T-helper 2 cell (primary cell): ENCODE measurements at regions not wholly inside any gene's neighbourhood (a gene's known extent, or its start where the extent isn't known, plus 50 kb on each side); places are given as distances from the start of the nearest gene placed in this dataset.
"Not testable (repeated sequence)": the region's sequence is repeated elsewhere in the genome, so short reads cannot be mapped to it uniquely, and the experiment has no call there.

Experiments used
- DNase-seq, 5 experiments: peaks; one replicate each; pipeline versions ENCODE4 v3.0.0 to v3.0.0-alpha.2; 2012 to 2022

GRCh38 chr18:39611381-39612100, 2045.9 kb upstream of the CELF4 start:
- no peak for DNase-seq

- DNase-seq, result no peak
These were observed 2041.4 kb upstream of the CELF4 start for GRCh38 chr18:39607034-39607433.

- DNase-seq, result no peak
These were observed 2039.2 kb upstream of the CELF4 start for GRCh38 chr18:39604836-39605235.

- DNase-seq, result no peak
These were observed 2036.5 kb upstream of the CELF4 start for GRCh38 chr18:39602131-39602530.

DNA sequence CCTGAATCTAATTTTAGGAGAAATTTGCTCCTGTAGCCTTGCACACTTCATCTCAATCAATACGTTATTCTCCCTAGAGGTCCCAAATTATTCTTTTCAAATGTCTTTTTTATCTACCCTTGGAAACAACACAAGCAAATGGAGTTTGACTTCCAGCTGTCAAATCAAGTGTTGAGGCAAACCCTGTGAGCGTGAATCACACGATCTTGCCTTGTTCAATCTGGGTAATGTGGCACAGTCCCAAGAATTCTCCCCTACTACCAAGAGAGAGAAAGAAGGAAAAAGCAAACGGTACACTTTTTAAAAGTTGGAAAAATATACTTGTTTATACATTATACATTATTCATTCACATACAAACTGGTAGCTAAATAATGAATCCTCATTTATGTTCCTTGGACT, 2035.3 kb upstream of the CELF4 start:
- no peak for DNase-seq

DNA sequence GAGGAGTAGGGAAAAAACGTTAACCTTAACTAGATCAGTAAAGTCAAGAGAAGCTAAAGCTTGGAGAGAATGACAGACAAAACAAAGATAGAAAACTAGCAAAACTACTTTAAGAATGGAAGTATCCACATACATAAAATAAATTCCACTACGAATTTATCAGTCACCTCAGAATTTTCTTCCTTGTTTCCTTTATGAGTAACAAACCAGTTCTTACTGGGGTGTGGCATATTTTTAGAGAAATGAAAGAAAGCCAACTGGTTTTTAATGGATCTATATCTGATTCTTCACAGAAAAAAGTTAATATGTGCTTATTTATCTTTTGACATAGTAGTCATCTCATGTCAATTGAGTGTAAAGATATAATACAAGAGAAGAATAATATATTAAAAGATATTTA, 2033.7 kb upstream of the CELF4 start:
- DNase-seq, result no peak

DNA sequence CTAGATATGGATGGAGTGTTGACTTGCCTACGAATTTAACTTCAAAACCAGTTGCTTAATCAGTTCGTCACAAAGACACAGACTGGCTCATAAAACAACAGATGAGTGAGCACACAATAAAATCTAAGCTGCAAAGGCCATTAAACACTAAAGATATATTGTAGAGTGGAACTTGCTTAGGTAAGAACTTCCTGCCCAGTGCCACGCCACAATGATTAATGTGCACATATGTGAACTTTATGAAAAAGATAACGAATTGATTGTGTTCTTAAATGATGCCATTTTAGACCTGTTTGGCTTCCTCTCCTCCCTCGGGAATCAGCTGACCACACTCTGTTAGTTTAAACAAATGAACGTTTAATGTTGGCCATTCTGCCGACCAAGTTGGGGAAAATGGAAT, 2031.3 kb upstream of the CELF4 start:
- DNase-seq, result no peak

- DNase-seq, result no peak
These were observed 2030.6 kb upstream of the CELF4 start for GRCh38 chr18:39596221-39596620.

- no peak for DNase-seq
These were observed 2028.6 kb upstream of the CELF4 start for GRCh38 chr18:39594206-39594605.

GRCh38 chr18:39591649-39592048, 2026.1 kb upstream of the CELF4 start:
- DNase-seq, result no peak

DNA sequence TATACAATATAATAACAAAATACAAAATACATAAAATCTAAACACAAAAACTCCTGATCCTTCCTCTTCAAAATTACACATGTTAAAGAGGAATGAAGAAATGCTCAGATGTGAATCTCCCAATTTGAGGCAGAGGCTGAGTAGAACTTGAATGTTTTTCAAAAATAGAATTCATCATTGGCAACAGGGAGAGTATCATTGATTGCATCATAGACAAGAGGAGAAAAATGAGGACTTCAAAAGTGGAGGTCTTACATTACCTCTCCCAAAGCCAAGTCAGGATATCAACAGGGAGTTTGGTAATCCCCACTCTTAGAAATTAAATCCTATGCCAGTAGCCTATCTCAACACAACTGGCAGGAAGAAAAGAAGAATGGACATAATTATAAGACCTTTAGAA, 2023.9 kb upstream of the CELF4 start:
- DNase-seq, result no peak

GRCh38 chr18:39587586-39587985, 2022.0 kb upstream of the CELF4 start:
- no peak for DNase-seq

- DNase-seq, result no peak
These were observed 2021.1 kb upstream of the CELF4 start for GRCh38 chr18:39586741-39587140.

DNA sequence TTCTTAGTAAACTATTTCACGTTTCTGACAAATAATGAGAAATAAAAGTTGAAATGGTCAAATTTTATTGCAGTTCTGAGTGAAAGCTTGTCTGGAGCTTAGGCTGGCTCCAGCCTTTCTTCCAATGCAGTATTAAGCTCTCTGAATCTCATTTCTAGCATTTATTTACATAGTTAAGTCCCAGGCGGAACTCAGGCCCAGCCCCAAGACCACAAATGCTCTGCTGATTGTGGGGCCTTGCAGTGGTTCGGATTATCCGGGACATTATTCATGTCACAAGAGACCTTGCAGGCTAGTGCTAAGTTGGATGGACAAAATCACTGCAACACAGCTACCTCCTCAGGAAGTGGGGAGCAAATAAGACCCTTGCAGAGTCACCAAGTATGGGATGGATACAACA, 2009.3 kb upstream of the CELF4 start:
- no peak for DNase-seq

DNA sequence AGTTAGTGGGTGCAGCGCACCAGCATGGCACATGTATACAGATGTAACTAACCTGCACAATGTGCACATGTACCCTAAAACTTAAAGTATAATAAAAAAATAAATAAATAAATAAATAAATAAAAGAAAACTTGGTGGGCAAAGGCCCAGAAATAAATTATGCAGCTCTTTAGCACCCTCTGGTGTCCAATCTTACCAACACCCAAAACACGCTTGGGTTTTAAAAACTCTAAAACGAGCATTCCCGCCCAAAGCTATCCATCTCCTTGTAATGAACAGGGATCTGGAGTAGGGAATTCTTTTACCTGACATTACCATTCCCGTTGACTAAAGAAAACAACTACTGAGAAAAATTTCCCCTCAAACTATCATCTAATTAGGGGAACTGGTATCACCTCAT, 2005.9 kb upstream of the CELF4 start:
- DNase-seq, result no peak

DNA sequence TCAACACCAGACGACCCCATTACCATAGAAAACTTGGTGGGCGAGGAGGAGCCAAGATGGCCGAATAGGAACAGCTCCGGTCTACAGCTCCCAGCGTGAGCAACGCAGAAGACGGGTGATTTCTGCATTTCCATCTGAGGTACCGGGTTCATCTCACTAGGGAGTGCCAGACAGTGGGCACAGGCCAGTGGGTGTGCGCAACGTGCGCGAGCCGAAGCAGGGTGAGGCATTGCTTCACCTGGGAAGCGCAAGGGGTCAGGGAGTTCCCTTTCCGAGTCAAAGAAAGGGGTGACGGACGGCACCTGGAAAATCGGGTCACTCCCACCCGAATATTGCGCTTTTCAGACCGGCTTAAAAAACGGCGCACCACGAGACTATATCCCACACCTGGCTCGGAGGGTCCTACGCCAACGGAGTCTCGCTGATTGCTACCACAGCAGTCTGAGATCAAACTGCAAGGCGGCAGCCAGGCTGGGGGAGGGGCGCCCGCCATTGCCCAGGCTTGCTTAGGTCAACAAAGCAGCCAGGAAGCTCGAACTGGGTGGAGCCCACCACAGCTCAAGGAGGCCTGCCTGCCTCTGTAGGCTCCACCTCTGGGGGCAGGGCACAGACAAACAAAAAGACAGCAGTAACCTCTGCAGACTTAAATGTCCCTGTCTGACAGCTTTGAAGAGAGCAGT, 2000.1 kb upstream of the CELF4 start:
- not testable (repeated sequence) for DNase-seq

DNA sequence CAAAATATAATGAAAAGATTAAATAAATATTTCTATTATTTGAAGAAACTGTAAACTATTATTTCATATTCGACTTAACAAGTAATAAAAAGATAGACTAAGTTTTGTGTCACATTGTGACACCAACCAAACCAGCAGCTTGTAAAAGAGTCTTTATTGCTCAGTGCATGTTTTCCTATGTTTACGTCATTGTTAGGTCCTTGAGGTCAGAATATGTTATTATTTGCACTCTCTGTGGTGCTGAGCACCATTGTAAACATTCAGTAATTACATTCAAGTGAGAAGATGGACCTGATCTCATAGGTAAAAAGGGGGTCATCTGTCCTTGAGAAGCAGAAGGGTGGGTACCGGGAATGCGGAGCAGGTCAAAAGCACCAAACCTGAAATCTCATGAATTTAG, 1999.1 kb upstream of the CELF4 start:
- no peak for DNase-seq

GRCh38 chr18:39561126-39561525, 1995.5 kb upstream of the CELF4 start:
- DNase-seq, result no peak

DNA sequence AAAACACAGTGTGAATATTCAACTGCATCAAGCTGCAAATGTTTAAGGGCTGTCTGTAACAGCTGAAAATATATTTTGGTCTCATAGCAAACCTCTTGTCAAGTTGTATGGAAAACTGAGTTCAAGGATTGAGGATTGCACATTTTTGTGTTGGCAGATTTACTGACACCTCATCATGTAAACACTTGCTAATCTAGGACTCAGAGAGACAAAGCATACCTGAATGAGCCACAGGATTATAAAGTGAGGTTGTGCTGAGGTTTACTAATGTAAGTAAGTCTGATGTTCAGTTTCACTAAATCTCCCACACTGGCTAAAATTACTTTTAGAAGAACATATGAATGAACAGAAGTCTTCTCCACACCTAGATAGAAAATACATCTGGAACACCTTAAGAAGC, 1993.1 kb upstream of the CELF4 start:
- DNase-seq, result no peak

DNA sequence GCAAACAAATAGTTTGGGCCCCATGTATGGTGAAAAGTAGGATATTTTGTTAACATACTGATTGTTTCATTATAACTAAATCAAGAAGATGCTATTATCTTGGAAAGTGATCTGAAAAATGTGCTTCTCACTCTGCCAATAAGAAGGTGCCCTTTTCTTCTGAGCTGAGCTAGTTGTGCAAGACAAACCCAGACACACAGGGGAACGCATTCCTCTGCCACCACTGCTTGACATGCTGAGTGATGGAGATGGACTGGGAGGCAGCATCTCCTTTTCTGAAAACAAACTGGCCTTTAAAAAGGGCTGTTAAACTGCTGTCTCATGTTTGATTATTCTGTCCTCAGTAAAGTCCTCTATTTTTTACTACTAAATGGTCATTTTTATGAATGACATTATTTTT, 1989.9 kb upstream of the CELF4 start:
- no peak for DNase-seq

GRCh38 chr18:39550701-39551100, 1985.1 kb upstream of the CELF4 start:
- no peak for DNase-seq

DNA sequence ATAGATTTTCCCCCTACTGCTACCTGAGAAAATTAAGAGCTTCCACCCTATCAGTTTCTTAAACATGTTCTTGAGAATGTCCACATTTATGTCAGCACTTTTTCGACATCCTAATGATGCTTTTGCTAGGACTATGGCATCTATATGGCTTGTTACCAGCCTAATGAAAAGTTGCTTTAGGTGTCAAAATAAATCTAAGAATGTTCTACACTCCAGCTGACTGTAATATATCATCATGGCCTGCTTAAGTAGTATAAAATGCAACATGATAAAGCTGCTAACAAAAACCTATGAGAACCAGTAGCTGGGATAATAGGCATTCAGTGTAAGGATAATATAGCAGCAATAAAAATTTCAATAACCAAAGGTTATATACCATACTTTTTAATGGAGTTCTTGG, 1983.5 kb upstream of the CELF4 start:
- no peak for DNase-seq

DNA sequence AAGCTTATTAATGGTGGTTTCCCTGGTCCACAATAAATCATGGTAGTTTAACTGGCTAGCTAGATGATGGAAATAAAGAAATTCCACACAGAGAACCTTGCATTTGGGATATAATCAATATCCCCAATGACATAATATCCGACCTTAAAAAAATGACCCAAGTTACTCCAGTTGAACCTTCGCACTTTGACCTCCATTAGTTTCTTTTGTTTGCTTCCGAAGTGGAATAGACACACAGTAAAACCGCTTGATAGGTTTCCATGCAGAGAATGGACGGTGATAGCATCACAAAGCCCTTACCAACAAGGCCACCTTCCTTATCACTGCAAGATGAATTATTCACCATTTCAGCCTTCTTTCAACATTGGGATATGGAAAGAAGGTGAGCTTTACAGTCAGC, 1966.1 kb upstream of the CELF4 start:
- no peak for DNase-seq

DNA sequence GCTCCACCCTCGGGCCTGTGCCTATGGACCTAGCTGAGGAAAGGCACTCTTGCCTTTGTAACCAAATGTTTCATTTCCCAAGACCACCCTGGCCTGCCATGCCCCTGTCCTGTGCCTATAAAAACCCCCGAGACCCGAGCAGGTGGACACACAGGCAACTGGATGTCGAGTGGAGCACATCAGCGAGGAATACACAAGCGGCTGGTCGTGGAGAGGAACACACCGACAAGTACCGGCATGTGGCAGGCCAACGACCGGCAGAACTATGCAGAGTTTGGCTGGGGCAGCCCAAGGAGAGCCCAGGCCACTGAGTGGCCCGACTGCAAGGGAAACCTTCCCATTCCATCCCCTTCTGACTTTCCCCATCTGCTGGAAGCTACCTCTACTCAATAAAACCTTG, 1963.8 kb upstream of the CELF4 start:
- DNase-seq, result no peak

DNA sequence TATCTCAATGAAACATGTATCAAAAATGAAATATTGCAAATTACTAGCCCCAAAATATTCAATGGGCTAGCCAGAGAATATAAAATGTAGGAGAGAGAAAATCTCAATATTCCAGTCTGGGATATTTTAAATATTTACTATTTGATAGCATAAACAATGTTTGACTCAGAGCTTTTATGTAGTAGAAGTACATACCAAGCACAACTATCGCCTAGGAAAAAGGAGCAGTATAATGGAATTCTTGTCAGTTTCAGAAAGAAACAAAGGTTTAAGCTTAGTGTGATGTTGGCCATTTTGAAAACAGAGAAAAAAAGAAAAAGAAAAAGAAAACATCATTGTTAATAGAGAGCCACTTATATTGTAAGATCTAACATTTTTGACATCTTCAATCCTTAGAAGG, 1961.9 kb upstream of the CELF4 start:
- no peak for DNase-seq
